ENCODE measurements at regions not wholly inside any gene's neighbourhood (a gene's known extent, or its start where the extent isn't known, plus 50 kb on each side); places are given as distances from the start of the nearest gene placed in this dataset.
A peak's percentile ranks its signal among the peaks of the same experiment; 100 is the strongest.

GRCh38 chr2:128472789-128473174 is 154.1 kb upstream of the HS6ST1 start:
- no peaks in the 10 kb centered on the region for H4K20me1 ChIP-seq (replicated peaks; ENCODE audit: control insufficient read depth, insufficient read depth, low read length)
- H3K79me2 ChIP-seq (ENCODE audit: control insufficient read depth, insufficient read depth, low read length), result no peaks in the 10 kb centered on the region
- ChIA-PET POLR2A (no interaction called here), CTCF (ENCODE audit: low intra/inter-chr PET ratio) (no interaction called here)
- no peak overlapping the region for H3K4me2 ChIP-seq (ENCODE audit: insufficient read depth, low read length)
- peak overlapping the region; percentile 35; the same call in 1 of the 3 replicates for H3K27ac ChIP-seq (ENCODE audit: extremely low read depth, low read depth, low read length)
- no peak overlapping the region for H3K9ac ChIP-seq (ENCODE audit: insufficient read depth in 1 of 2, low read depth in 2 of 2, low read length in 2 of 2)
- peaks cover 0 to 9% of the 10 kb centered on the region in 2 experiments; a peak in 3 of 5 replicates for H3K4me1 ChIP-seq (replicated peaks in 1 of 2; ENCODE audit: control insufficient read depth in 2 of 2, insufficient read depth in 2 of 2, low read length in 2 of 2)
- FAIRE-seq, result no peak
- TF ChIP-seq ZNF766 (CRISPR knock-in tag; conservative IDR thresholded peaks at IDR 0.05), result 0 out of 2 replicates have a peak, but pooled peaks have one; percentile 18
- no peak for TF ChIP-seq CREB3 (tag; conservative IDR thresholded peaks at IDR 0.05; ENCODE audit: low read depth)
- TF ChIP-seq ELF1 (tag; IDR thresholded peaks at IDR 0.05), result 0 out of 2 replicates have a peak, but pooled peaks have one; percentile 36
- 0 out of 2 replicates have a peak, but pooled peaks have one; percentile 63 for TF ChIP-seq ERF (CRISPR knock-in tag; IDR thresholded peaks at IDR 0.05)
- 0 out of 2 replicates have a peak, but pooled peaks have one; percentile 19 for TF ChIP-seq ZNF395 (CRISPR knock-in tag; IDR thresholded peaks at IDR 0.05)
- TF ChIP-seq E2F3 (CRISPR knock-in tag; IDR thresholded peaks at IDR 0.05), result 0 out of 2 replicates have a peak, but pooled peaks have one; percentile 22
- peak; percentile 13; the same call in 1 of the 2 replicates for TF ChIP-seq ZBTB9 (CRISPR knock-in tag; IDR thresholded peaks at IDR 0.05)
- TF ChIP-seq ZNF764 (CRISPR knock-in tag; IDR thresholded peaks at IDR 0.05; ENCODE audit: low read depth), result no peak
- TF ChIP-seq KLF6 (CRISPR knock-in tag; IDR thresholded peaks at IDR 0.05; ENCODE audit: borderline replicate concordance), result peak; percentile 56; the same call in 1 of the 2 replicates
- no peak for TF ChIP-seq BRF2 (IDR thresholded peaks at IDR 0.05; ENCODE audit: borderline replicate concordance, insufficient read depth, insufficient read length)
- no TSS peak for BruUV-seq (replicated peaks)
- DNase-seq (ENCODE audit: extremely low read depth in 1 of 4, low spot score in 3 of 4), result no peak
- peaks cover 14% of the 10 kb centered on the region for H3K9me3 ChIP-seq (replicated peaks; ENCODE audit: control insufficient read depth, insufficient read depth, low read depth, low read length)
- no peaks in the 10 kb centered on the region for H3K9me1 ChIP-seq (ENCODE audit: control insufficient read depth, insufficient read depth, low read length)
- ATAC-seq, result no peak
- H3K27me3 ChIP-seq (ENCODE audit: control insufficient read depth in 2 of 2, insufficient read depth in 2 of 2, low read length in 2 of 2), result no peaks in the 10 kb centered on the region; a peak in 1 of 5 replicates
- in situ Hi-C loops (cut with MboI) (no loop called here), intact Hi-C loops (cut with micrococcal nuclease) (no loop called here)
- no peaks in the 10 kb centered on the region; the same call in 2 of the 3 replicates for H3K36me3 ChIP-seq (ENCODE audit: control insufficient read depth, insufficient read depth, low read length)
- no peak overlapping the region for H3K4me3 ChIP-seq
- H2AFZ ChIP-seq (ENCODE audit: low read depth, low read length), result peak overlapping the region; percentile 22; the same call in 1 of the 2 replicates
- 2% methylated on average over 4 of the region's 5 CpGs for WGBS (ENCODE audit: insufficient coverage, low coverage, missing lambda C conversion rate)
